NOMO-1 treated with dmso at 0.1 percent for 144 hours (cell line): ENCODE measurements at regions not wholly inside any gene's neighbourhood (a gene's known extent, or its start where the extent isn't known, plus 50 kb on each side); places are given as distances from the start of the nearest gene placed in this dataset.

Experiments used
- DNase-seq: peaks from one replicate; lab custom pipeline; 2025; ENCODE audit not compliant: unreplicated experiment; lab: John Stamatoyannopoulos, UW

GRCh38 chr2:234732404-234733092 lies 219.3 kb upstream of the SH3BP4 start:
- no peak for DNase-seq

- no peak for DNase-seq
Measured at GRCh38 chr2:234731236-234731635, 220.6 kb upstream of the SH3BP4 start.

GRCh38 chr2:234730066-234730640 lies 221.7 kb upstream of the SH3BP4 start:
- DNase-seq, result no peak

GRCh38 chr2:234725528-234726264 lies 226.1 kb upstream of the SH3BP4 start:
- DNase-seq, result no peak

- DNase-seq, result no peak
Measured at GRCh38 chr2:234724850-234725249, 227.0 kb upstream of the SH3BP4 start.

- DNase-seq, result no peak
Measured at GRCh38 chr2:234723400-234723799, 226.5 kb upstream of the ARL4C start.

GRCh38 chr2:234722176-234722575 lies 225.3 kb upstream of the ARL4C start:
- DNase-seq, result no peak

GRCh38 chr2:234719116-234719716 lies 222.3 kb upstream of the ARL4C start:
- DNase-seq, result no peak

- no peak for DNase-seq
Measured at GRCh38 chr2:234716271-234716670, 219.4 kb upstream of the ARL4C start.

- no peak for DNase-seq
Measured at GRCh38 chr2:234715671-234716250, 218.9 kb upstream of the ARL4C start.

- DNase-seq, result no peak
Measured at GRCh38 chr2:234714711-234715110, 217.8 kb upstream of the ARL4C start.

GRCh38 chr2:234712421-234712935 lies 215.6 kb upstream of the ARL4C start:
- DNase-seq, result no peak

GRCh38 chr2:234711308-234711707 lies 214.4 kb upstream of the ARL4C start:
- DNase-seq, result no peak

GRCh38 chr2:234710587-234710986 lies 213.7 kb upstream of the ARL4C start:
- no peak for DNase-seq

GRCh38 chr2:234710066-234710465 lies 213.2 kb upstream of the ARL4C start:
- no peak for DNase-seq

- no peak for DNase-seq
Measured at GRCh38 chr2:234708717-234709116, 211.8 kb upstream of the ARL4C start.

- no peak for DNase-seq
Measured at GRCh38 chr2:234708091-234708683, 211.3 kb upstream of the ARL4C start.

GRCh38 chr2:234706086-234706485 lies 209.2 kb upstream of the ARL4C start:
- DNase-seq, result no peak

- no peak for DNase-seq
Measured at GRCh38 chr2:234705108-234705507, 208.2 kb upstream of the ARL4C start.

GRCh38 chr2:234703258-234703657 lies 206.4 kb upstream of the ARL4C start:
- no peak for DNase-seq

- DNase-seq, result no peak
Measured at GRCh38 chr2:234702731-234703225, 205.9 kb upstream of the ARL4C start.
